ENCODE measurements at regions not wholly inside any gene's neighbourhood (a gene's known extent, or its start where the extent isn't known, plus 50 kb on each side); places are given as distances from the start of the nearest gene placed in this dataset.
"Not testable (repeated sequence)": the region's sequence is repeated elsewhere in the genome, so short reads cannot be mapped to it uniquely, and the experiment has no call there.

GRCh38 chr9:27688954-27689353 lies 115.7 kb upstream of the C9orf72 start:
- intact Hi-C loops (cut with micrococcal nuclease): no loop called here
- DNase-seq (ENCODE audit: low read depth, low spot score): no peak
- Histone ChIP-seq H3K4me1 (ENCODE audit: control insufficient read depth in 1 of 2, insufficient read depth in 2 of 2, low read length in 2 of 2) (no peaks in the 10 kb centered on the region), H3K4me3 (replicated peaks in 1 of 2; ENCODE audit: low read depth in 1 of 2, low read length in 2 of 2) (no peak overlapping the region), H3K79me2 (ENCODE audit: insufficient read depth, low read length) (no peaks in the 10 kb centered on the region), H3K9ac (ENCODE audit: low read length) (no peak overlapping the region), H4K20me1 (ENCODE audit: insufficient read depth) (no peaks in the 10 kb centered on the region), H3K4me2 (ENCODE audit: low read length) (no peak overlapping the region), H3K27me3 (ENCODE audit: insufficient read depth, low read length) (no peaks in the 10 kb centered on the region), H3K36me3 (ENCODE audit: control insufficient read depth in 1 of 2, insufficient read depth in 2 of 2, low read length in 2 of 2) (no peaks in the 10 kb centered on the region), H3K27ac (ENCODE audit: low read depth, low read length) (no peak overlapping the region), H3K9me2 (ENCODE audit: insufficient read depth) (no peaks in the 10 kb centered on the region), H3K9me3 (ENCODE audit: control insufficient read depth in 1 of 2, insufficient read depth in 1 of 2, low read depth in 1 of 2, low read length in 2 of 2) (no peaks in the 10 kb centered on the region), H2AFZ (ENCODE audit: low read depth, low read length, poor library complexity, severe bottlenecking) (no peak overlapping the region)
- ChIA-PET POLR2A (no interaction called here), CTCF (no interaction called here), RAD21 (ENCODE audit: low non-redundant PET in 1 of 2, low total read pairs in 2 of 2, uncharacterized antibody in 2 of 2, unreplicated experiment in 2 of 2) (no interaction called here)
- ATAC-seq: no peak
- no TSS peak for BruUV-seq (replicated peaks)
- no peak for TF ChIP-seq EGR1 (IDR thresholded peaks at IDR 0.05; ENCODE audit: low read depth)
- no peak for TF ChIP-seq POLR2A (IDR thresholded peaks at IDR 0.05; ENCODE audit: borderline replicate concordance, extremely low read depth, insufficient read depth, insufficient read length)
- no peak for TF ChIP-seq CBX3 (IDR thresholded peaks at IDR 0.05; ENCODE audit: low read depth)
- TF ChIP-seq EZH2 (IDR thresholded peaks at IDR 0.05): no peak
- no peak for TF ChIP-seq SIN3A (IDR thresholded peaks at IDR 0.05; ENCODE audit: low read depth)
- TF ChIP-seq SRF (IDR thresholded peaks at IDR 0.05; ENCODE audit: low read depth): no peak
- no peak for TF ChIP-seq ELF1 (IDR thresholded peaks at IDR 0.05; ENCODE audit: borderline replicate concordance, low read depth)
- no peak for TF ChIP-seq ATF3 (IDR thresholded peaks at IDR 0.05)
- TF ChIP-seq REST (IDR thresholded peaks at IDR 0.05; ENCODE audit: low read depth): no peak
- TF ChIP-seq SP1 (IDR thresholded peaks at IDR 0.05; ENCODE audit: low read depth): no peak
- TF ChIP-seq ZFX (IDR thresholded peaks at IDR 0.05): no peak
- no peak for TF ChIP-seq CTCF (IDR thresholded peaks at IDR 0.05 in 2 of 3, conservative IDR thresholded peaks at IDR 0.05 in 1 of 3; ENCODE audit: borderline replicate concordance in 1 of 3, insufficient read depth in 1 of 3, low read depth in 2 of 3, low read length in 2 of 3)
- TF ChIP-seq ZNF274 (IDR thresholded peaks at IDR 0.05; ENCODE audit: low read depth, low read length): no peak

- H3K4me1 ChIP-seq (ENCODE audit: control insufficient read depth in 1 of 2, insufficient read depth in 2 of 2, low read length in 2 of 2); H3K36me3 ChIP-seq (ENCODE audit: control insufficient read depth in 1 of 2, insufficient read depth in 2 of 2, low read length in 2 of 2); H3K4me2 ChIP-seq (ENCODE audit: low read length); H3K79me2 ChIP-seq (ENCODE audit: insufficient read depth, low read length); H3K27ac ChIP-seq (ENCODE audit: low read depth, low read length); H3K27me3 ChIP-seq (ENCODE audit: insufficient read depth, low read length); RAD21 ChIA-PET (ENCODE audit: low non-redundant PET in 1 of 2, low total read pairs in 2 of 2, uncharacterized antibody in 2 of 2, unreplicated experiment in 2 of 2); intact Hi-C loops (cut with micrococcal nuclease); BruUV-seq (replicated peaks); H2AFZ ChIP-seq (ENCODE audit: low read depth, low read length, poor library complexity, severe bottlenecking); POLR2A ChIA-PET; H4K20me1 ChIP-seq (ENCODE audit: insufficient read depth); H3K9ac ChIP-seq (ENCODE audit: low read length); H3K4me3 ChIP-seq (replicated peaks in 1 of 2; ENCODE audit: low read depth in 1 of 2, low read length in 2 of 2); ATAC-seq; DNase-seq (ENCODE audit: low read depth, low spot score); H3K9me3 ChIP-seq (ENCODE audit: control insufficient read depth in 1 of 2, insufficient read depth in 1 of 2, low read depth in 1 of 2, low read length in 2 of 2); H3K9me2 ChIP-seq (ENCODE audit: insufficient read depth); CTCF ChIA-PET: not testable (repeated sequence)
Observed at GRCh38 chr9:27690816-27691215, 117.5 kb upstream of the C9orf72 start.
